Panc1 (cell line): ENCODE measurements at regions not wholly inside any gene's neighbourhood (a gene's known extent, or its start where the extent isn't known, plus 50 kb on each side); places are given as distances from the start of the nearest gene placed in this dataset.

Source experiments
- POLR2AphosphoS5 ChIP-seq: IDR thresholded peaks from 2 replicates; pipeline ENCODE4 v1.6.1; 2012; ENCODE audit warnings: mild to moderate bottlenecking, low read depth, low read length, moderate library complexity
- REST ChIP-seq, 2 experiments: IDR thresholded peaks; 2 replicates each; pipeline ENCODE4 v1.6.1; 2011 to 2012; ENCODE audit warnings: low read depth in 2 of 2, control low read depth in 1 of 2, low read length in 1 of 2, mild to moderate bottlenecking in 1 of 2, moderate library complexity in 1 of 2; ENCODE audit not compliant: insufficient read depth in 1 of 2
- SIN3A ChIP-seq: IDR thresholded peaks from 2 replicates; pipeline ENCODE4 v1.6.1; 2012; ENCODE audit warnings: low read depth, mild to moderate bottlenecking, low read length, moderate library complexity, borderline replicate concordance; ENCODE audit not compliant: insufficient read depth
- TCF7L2 ChIP-seq: IDR thresholded peaks from 2 replicates; pipeline ENCODE4 v1.6.1; 2011; ENCODE audit warnings: mild to moderate bottlenecking, low read depth, low read length, inconsistent platforms
- TF ChIP-seq, protein P1 (sequence below): fragments of 450-650 bp; IDR thresholded peaks from 2 replicates; pipeline ENCODE4 v1.5.1; 2017; ENCODE audit warnings: mild to moderate bottlenecking

GRCh38 chr20:57829805-57830514 lies 120.1 kb upstream of the PMEPA1 start:
- TF ChIP-seq, protein P1, sequence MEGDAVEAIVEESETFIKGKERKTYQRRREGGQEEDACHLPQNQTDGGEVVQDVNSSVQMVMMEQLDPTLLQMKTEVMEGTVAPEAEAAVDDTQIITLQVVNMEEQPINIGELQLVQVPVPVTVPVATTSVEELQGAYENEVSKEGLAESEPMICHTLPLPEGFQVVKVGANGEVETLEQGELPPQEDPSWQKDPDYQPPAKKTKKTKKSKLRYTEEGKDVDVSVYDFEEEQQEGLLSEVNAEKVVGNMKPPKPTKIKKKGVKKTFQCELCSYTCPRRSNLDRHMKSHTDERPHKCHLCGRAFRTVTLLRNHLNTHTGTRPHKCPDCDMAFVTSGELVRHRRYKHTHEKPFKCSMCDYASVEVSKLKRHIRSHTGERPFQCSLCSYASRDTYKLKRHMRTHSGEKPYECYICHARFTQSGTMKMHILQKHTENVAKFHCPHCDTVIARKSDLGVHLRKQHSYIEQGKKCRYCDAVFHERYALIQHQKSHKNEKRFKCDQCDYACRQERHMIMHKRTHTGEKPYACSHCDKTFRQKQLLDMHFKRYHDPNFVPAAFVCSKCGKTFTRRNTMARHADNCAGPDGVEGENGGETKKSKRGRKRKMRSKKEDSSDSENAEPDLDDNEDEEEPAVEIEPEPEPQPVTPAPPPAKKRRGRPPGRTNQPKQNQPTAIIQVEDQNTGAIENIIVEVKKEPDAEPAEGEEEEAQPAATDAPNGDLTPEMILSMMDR, result no peak
- TF ChIP-seq POLR2AphosphoS5, result no peak
- no peak for TF ChIP-seq SIN3A
- TF ChIP-seq REST (IDR thresholded peaks at IDR 0.05; ENCODE audit: insufficient read depth in 1 of 2, low read depth in 2 of 2, low read length in 1 of 2), result no peak
- no peak for TF ChIP-seq TCF7L2
